ENCODE measurements at regions not wholly inside any gene's neighbourhood (a gene's known extent, or its start where the extent isn't known, plus 50 kb on each side); places are given as distances from the start of the nearest gene placed in this dataset.
A peak's percentile ranks its signal among the peaks of the same experiment; 100 is the strongest.

- no peak for DNase-seq
Observed at GRCh38 chr7:9874182-9874581, 1099.5 kb upstream of the PHF14 start.

GRCh38 chr7:9876053-9876452 lies 1097.6 kb upstream of the PHF14 start:
- DNase-seq: no peak

- no peak for DNase-seq
Observed at GRCh38 chr7:9889554-9889953, 1084.1 kb upstream of the PHF14 start.

- no peak for DNase-seq
Observed at GRCh38 chr7:9890092-9890491, 1083.6 kb upstream of the PHF14 start.

GRCh38 chr7:9891056-9891455 lies 1082.6 kb upstream of the PHF14 start:
- DNase-seq: no peak

DNA sequence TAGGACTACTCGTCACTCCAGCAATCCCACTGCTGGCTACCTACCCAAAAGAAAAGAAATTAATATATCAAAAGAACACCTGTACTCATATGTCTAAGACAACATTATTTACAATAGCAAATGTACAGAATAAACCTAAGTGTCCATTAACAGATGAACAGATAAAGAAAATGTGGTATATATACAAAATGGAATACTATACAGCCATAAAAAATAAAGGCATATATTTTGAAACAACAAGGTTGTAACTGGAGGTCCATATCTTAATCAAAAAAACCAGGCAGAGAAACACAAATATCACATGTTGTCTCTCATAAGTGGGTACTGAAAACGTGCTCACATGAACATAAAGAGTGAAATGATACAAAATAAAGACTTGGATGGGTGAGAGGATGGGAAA lies 1073.3 kb upstream of the PHF14 start:
- no peak for DNase-seq

DNA sequence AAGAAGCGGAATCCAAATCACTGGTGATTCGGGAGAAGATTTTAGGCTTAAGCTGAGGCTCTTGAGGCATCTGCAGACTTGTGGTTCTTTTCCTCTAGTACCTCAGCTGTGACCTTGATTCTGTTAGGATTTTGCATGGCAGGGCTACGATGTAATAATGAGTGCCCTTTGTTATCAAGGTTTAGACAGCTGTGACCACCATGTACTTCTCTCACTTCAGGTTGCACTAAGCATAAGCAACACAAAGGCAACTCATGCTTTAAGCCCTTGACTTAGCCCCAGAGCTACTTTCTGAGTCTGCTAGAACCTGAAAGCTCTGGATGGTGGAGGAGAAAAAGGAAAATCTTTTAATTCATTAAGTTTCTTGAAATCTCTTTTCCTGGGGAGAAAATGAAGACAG lies 1052.3 kb upstream of the PHF14 start:
- no peak for DNase-seq

DNA sequence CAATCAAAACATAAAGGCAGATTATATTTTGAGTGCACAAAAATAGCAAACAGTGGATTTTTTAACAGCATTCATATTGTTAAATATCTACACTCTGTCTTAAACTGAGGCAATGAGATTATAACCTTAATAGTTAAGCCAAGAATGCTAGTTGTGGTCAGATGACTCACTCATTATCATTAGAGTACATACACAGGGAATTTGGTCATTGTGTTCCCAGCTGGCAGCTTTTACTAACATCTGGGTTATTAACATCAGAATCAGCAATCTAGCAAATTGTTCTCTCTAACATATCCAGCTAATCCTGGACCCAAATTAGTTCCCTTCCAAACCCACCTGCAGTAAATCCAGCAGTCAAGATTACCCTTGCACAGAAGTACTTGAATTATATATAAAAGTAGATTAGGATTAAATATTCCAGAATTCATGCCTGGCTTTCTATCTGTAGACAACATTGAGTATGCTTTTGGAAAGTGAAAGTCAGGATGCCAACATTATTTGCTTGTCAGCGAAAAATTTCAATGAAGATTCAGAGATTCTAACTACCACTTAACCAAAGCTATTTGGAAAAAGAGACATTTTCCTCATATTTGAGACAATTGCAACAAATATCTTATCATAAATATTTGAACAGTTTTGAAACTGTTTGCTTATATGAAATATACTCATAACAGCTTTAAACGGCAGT lies 1035.6 kb upstream of the PHF14 start:
- no peak for DNase-seq

DNA sequence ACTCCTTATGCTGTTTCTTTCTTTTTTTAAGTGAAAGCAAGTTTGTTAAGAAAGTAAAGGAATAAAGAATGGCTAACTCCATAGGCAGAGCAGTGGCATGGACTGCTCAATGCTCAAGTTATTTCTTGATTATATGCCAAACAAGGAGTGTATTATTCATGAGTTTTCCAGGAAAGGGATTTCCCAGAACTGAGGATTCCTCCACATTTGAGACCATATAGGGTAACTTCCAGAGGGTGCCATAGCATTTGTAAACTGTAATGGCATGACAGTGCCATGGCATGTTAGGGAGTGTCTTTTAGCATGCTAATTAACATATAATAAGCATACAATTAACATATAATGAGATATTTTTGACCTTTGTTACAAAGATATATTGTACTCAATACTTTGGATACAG lies 1034.5 kb upstream of the PHF14 start:
- DNase-seq: no peak

GRCh38 chr7:9945131-9945530 lies 1028.5 kb upstream of the PHF14 start:
- DNase-seq: peak; percentile 88

DNA sequence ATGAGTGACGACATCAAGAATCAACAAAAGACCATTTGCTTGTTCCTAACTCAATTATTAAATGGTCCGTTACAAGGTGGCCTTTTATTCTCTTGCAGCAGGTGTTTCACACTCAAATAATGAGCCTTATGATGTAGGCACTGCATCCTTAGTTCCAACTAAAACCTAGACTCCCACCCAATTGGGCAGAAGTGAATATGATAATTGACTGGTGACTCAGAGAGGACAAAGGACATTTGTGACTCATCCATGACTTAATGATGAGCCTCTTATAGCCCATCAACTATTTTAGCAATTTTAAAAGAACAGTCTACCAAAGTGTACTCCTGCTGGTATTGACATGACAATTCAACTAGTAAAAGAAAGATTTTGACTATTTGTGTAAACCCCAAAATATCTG lies 1027.8 kb upstream of the PHF14 start:
- peak; percentile 68 for DNase-seq

DNA sequence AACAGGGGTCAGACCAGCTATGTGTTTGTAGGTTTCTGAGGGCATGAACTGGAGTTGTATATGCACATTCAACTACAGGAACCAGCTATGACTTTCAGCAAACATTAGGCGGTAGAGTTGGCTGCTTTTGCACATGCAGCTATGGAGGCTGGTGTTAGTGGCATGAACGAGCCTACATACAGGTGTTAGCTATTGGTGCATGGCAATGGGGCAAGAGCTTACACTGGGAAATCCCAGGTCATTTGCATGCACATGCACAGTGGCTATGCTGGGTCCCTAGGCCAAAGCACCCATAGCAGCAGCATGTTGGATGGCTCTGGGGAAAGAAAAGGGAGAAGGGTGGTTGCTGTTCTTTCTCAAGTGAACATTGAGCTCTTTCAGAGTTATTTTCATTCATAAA lies 1018.5 kb upstream of the PHF14 start:
- no peak for DNase-seq

DNA sequence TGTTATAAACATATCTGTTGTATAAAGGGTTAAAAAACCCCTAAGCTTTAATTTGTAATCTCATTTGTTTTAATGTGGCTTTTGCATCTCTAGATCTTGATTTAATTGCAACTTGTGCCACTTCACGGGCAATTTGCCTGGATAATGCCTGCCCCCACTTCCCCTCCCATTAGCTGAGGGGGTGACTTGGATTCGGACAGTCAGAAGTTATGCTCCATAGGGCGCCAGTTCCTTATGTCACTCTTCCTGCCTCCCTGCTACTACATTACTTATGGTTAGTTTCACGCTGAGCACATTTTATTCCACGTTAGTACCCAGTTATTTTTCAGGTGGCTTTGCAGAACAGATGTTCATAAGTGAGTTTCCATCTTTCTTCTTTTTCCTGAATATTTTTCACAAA lies 1015.2 kb upstream of the PHF14 start:
- peak; percentile 95 for DNase-seq

GRCh38 chr7:9960460-9960859 lies 1013.2 kb upstream of the PHF14 start:
- DNase-seq: no peak

DNA sequence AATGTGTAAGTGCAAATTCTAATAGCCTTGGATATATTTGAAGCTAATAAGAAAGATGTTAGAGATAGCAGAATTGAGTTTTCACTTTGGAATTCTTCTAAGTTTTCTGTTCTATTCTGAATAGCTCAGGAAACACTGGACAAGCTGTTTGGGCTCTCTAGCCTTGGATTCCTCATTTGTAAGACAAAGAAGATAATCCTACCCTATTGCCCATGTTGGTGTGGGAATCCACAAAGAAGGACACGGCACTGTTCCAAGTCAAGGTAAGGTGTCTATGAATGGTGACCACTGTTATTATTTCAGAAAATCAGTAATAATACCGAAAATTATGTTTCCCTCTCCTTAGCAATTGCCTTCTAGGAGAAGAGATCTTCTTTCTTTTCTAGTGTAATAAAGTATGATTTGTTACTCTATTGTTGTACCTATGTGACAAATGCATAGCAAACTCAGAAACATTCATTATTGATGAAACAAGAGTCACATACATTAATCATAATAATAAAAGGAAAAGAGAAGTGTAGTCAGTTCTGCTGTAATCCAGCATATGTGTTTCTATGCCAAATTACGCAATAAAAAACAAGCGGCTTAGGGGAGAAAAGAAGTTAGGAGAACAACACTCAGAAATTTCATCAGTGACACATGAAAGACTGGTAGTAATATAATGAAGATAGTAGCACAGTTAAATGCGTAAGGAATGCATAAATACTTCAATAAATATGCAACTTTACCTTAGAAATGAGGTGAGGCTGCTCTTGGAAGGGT lies 1012.3 kb upstream of the PHF14 start:
- DNase-seq: no peak

DNA sequence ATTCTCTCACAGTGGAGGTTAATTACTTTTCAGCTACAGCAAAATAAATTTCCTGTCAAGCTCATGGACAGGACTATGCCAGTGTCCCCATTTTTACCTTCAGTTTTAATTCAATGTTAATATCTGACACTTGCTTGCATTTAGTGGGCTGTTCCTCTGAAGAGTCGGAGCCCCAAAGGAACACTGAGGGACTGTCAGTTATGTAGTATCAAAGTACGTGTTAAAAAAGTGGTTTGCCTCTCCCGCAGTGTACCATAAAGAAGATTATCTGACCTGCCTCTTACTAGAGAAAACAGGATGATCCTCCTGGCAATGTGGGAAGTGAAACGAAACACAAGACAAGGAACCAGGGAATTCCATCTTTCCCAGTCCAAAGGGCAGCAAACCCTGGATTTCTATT lies 1010.9 kb upstream of the PHF14 start:
- DNase-seq: no peak

DNA sequence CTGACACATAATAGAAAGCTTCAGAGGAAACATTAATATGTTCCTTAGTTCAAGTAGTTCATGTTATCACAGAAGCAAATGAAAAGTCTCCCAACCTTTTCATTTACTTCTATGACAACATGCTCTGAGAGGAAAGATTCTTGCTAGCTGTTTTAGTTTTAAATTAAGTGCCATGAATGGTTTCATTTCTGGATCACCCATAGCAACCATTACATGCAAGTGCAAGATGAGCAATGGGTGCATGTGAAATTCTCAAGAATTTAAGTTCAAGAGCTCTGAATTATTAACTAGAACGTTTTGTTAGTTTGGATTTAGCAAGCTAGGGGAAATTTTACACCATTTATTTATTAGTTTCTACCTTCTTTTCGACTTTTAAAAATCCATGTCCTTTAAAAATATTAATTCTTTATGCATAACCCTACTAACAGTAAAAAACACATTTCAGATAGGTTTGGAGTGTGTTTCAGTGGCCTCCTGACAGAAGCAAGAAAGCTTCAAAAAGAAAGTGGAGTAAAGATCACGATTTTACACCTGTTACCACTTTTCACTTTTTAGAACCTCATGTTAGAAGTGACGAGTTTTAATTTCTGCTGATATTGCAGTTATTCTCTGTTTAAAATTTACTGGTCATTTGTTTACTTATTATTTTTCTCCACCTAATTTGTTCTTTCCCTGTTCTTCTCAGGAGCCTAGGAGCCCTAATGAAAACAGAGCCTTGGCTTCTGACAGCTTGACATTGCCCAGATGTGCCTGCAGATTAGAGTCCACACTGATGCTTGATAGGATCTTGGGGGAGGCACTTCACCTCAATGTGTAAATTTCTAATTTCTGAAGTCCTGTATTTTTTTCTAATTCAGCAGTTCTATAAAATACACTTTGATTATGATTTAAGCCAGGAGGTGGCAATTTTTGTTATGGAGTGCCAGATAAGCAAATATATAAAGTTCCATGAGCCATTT lies 995.3 kb upstream of the PHF14 start:
- DNase-seq: no peak

DNA sequence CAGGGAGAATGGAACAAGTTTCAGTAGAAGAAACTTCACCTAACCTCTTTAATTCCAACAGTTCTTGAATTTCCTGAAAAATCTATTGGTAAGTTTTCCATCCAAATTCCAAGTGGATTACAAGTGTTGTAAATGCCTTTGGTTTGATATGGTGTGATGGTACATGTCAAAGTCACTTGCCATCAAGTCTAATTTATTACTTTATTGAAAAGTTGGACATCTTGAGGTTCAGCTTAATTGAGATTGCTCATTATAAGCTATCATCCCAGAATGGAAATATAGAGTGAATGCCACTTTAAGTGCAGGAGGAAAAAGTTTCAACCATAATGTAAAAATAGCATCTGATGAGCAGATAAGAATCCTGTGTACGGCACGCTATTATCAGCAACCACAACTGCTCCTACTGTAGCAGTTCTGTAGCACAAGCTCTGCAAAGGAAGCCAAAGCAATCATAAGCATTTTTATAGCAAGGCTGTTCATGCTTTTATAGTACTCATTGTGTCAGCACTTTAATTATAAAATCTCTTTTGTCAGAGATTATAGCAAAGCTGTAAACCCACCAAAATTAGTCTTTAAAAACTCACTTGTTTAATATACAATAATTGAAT lies 991.8 kb upstream of the PHF14 start:
- no peak for DNase-seq

- DNase-seq: no peak
Observed at GRCh38 chr7:9983048-9983447, 990.6 kb upstream of the PHF14 start.

GRCh38 chr7:10015687-10016086 lies 958.0 kb upstream of the PHF14 start:
- no peak for DNase-seq

DNA sequence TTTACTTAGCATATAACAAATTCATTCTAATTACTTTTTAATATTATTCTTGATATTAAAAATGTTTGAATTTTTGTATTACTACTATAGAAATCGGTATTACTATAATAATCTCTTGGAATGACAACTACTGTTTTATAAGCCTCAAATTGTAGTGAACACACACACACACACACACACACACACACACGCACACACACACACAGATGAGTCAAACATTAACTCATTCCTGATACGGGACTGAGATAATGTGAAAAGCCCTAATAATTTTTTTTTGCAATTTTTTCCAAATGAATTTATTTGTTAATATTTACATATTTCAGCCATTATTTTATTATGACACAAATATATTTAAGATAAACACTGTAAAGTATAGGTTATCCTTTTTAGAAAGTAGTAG lies 951.2 kb upstream of the PHF14 start:
- DNase-seq: no peak

DNA sequence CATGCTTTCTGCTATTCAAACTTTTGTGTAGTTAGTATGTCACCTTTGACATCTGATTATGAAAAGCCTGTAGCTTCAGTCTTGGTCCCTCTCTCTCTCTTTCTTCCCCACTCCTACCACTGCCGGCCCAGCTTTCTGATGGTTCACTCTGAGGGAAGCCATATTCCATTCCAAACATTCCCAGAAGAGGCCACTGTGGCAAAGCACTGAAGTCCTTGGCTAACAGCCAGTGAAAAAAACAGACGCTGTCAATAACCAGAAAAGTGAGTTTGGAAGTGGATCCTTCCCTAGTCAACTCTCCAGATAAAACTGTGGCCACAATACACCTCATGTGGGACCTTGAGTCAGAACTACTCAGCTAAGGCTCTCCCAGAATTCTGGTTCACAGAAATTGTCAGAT lies 950.7 kb upstream of the PHF14 start:
- peak; percentile 53 for DNase-seq

Measured in NCI-H446 treated with DMSO at 0.1 percent for 48 hours (cell line).